Epithelial cell of esophagus (primary cell): ENCODE measurements at regions not wholly inside any gene's neighbourhood (a gene's known extent, or its start where the extent isn't known, plus 50 kb on each side); places are given as distances from the start of the nearest gene placed in this dataset.

Experiments
- DNase-seq: peaks from one replicate; pipeline ENCODE4 v3.0.0; 2010; ENCODE audit warnings: low read depth
- H3K4me3 ChIP-seq: 2 replicates; pipeline ENCODE4 v1.5.1; 2011; ENCODE audit warnings: mild to moderate bottlenecking, low read length, control low read depth
- CTCF ChIP-seq: IDR thresholded peaks from 2 replicates; pipeline ENCODE4 v1.5.1; 2011; ENCODE audit warnings: low read depth, mild to moderate bottlenecking, low read length, control low read depth, inconsistent platforms; ENCODE audit not compliant: insufficient read depth; ENCODE audit errors: missing control alignments

- no peak for DNase-seq
- TF ChIP-seq CTCF, result no peak
- H3K4me3 ChIP-seq, result no peak overlapping the region
Observed at GRCh38 chr13:54744747-54745146, 1716.1 kb downstream of the OLFM4 start.

- DNase-seq, result no peak
- no peak for TF ChIP-seq CTCF
Observed at GRCh38 chr13:54750521-54750920, 1721.9 kb downstream of the OLFM4 start.

GRCh38 chr13:54758795-54759194 lies 1730.2 kb downstream of the OLFM4 start:
- DNase-seq, result no peak

More at GRCh38 chr13:54750521-54750920, 1721.9 kb downstream of the OLFM4 start:
- H3K4me3 ChIP-seq, result no peak overlapping the region

GRCh38 chr13:54768214-54768613 lies 1739.6 kb downstream of the OLFM4 start:
- TF ChIP-seq CTCF, result no peak

More at GRCh38 chr13:54758795-54759194, 1730.2 kb downstream of the OLFM4 start:
- TF ChIP-seq CTCF, result no peak
- no peak overlapping the region for H3K4me3 ChIP-seq

GRCh38 chr13:54775501-54776191 lies 1747.0 kb downstream of the OLFM4 start:
- no peak for DNase-seq
- TF ChIP-seq CTCF, result no peak
- no peak overlapping the region for H3K4me3 ChIP-seq

More at GRCh38 chr13:54768214-54768613, 1739.6 kb downstream of the OLFM4 start:
- DNase-seq, result no peak
- no peak overlapping the region for H3K4me3 ChIP-seq

- no peak for DNase-seq
- H3K4me3 ChIP-seq, result no peak overlapping the region
- no peak for TF ChIP-seq CTCF
Observed at GRCh38 chr13:54787754-54788153, 1759.1 kb downstream of the OLFM4 start.

GRCh38 chr13:54799621-54800226 lies 1771.1 kb downstream of the OLFM4 start:
- no peak for DNase-seq
- no peak for TF ChIP-seq CTCF
- no peak overlapping the region for H3K4me3 ChIP-seq
